GM19239 (cell line): ENCODE measurements at regions not wholly inside any gene's neighbourhood (a gene's known extent, or its start where the extent isn't known, plus 50 kb on each side); places are given as distances from the start of the nearest gene placed in this dataset.

Experiments used
- DNase-seq: peaks from one replicate; pipeline ENCODE4 v3.0.0; 2011; ENCODE audit warnings: low spot score; ENCODE audit not compliant: insufficient read length
- FAIRE-seq: peaks from 2 replicates; lab custom pipeline; 2011; peaks lifted over from hg19 to GRCh38; lab: Jason Lieb, UNC

DNA sequence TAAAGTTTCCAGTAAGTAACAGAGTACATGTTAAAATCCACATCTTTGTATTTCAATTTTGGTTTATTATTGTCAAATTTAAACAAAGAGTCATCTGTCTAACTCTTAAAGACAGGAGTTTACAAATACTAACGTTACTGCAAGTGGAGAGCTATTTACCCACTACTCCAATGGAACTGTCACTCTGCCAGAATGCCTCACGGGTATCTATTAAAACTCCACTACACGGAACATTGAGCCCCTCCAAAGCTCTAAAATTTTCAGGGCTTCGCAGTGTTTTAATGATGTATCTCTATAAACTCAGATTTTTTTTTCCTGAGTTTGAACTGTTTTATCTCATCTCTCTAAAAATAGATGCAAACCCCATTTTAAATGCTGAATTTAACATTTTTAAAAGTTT is 388.7 kb upstream of the SEMA3A start:
- no peak for DNase-seq
- FAIRE-seq = no peak

DNA sequence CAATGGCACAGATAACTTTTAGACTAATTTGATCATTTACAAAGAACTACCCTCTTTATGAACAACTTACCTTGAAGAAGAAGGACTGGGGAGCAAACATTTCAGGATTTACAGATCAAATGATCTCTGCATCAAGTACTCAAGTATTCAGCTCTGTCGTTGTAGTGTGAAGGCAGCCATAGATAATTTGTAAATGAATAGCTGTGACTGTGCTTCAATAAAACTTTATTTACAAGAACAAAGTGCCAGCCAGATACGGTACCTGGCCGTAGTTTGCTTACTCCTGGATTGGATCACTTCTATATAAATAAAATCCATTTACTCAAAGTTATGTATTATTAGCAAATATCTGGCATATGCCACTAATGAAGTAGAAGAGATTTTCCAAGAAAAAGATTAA is 388.2 kb upstream of the SEMA3A start:
- DNase-seq (no peak), FAIRE-seq (no peak)

DNA sequence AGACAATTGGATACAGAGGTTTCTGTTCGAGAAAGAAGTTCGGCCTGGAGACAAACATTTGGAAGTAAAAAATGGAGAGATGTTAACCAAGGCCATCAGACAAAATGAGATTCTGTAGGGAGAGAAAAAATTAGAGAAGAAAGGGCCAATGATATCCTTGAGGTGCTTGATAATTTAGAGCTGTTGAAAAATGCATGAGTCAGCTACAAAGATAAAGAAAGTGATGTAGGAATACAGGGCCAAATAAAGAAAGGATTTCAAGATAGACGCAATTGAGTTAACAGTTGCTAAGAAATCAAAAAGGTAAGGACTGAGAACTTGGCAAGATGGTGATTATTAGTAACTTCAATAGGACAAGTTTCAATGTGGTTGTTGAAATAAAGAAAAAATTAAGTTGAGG is 384.2 kb upstream of the SEMA3A start:
- no peak for DNase-seq
- no peak for FAIRE-seq

DNA sequence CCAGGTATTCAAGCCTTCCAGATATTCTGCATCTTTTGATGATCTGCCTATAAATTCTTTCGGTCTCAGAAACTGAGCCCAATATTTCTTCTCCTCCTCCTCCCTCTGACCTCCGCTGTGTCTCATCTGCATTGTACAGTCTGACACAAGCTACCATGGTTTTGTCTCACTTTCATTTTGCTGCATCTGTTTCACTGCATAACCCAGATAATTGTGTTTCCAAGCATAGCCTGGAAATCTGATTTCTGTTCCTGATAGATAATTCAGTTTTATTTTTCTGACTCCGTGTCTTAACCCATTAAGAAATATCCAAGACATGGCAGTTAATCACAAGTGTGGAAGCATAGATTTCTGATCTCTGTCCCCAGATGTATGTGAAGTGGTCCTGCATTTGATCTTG is 374.2 kb upstream of the SEMA3A start:
- DNase-seq (no peak), FAIRE-seq (no peak)

DNA sequence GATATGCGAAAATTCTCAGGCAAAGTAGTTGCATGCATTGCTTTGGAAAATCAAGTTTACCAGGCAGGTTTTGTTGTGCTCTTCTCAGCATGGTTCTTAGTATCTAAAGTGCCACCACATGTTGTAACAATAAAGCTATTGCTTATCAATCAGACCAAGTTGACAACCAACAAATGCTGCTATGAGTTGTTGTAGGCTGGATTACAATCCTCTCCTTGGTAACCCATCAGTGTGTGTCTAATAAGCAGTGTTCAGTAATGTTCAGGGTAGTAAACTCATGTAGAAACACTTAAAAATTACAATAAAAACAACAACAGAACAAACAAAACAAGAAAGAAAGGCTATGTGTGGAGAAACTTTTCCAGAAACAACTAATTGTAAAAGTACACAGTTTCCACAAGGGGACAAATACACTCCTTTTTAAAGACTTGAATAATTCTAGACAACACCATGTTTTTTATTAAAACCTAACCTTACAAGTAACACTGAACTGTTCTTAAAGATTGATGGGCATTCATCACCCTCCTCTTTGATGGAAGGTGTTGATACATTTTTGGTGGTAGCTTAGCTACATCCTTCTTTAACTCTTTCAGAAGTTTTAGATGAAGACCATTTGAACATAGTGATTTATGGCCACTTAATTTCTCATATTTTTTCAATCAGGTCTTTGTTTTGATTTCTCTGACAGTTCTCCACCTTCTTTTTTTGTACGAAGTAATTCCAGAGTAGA is 370.9 kb upstream of the SEMA3A start:
- DNase-seq (no peak), FAIRE-seq (no peak)

DNA sequence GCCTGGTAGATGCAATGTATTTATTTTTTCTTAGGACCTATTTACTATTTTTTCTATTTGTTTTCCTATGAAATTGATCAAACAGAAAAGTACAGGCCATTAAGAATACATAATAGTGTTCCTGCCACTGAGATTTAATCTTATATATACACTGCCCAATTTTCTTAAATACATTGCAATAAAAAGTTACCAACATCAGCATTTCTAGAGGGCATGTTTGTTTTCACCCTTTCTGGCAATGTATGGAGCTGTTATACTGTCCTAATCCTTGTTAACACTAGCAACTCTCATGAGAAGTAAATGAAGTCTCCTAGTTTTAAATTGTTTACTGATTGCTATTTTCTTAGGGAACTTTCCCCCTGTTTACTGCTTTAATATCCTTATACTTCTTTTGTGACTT is 359.1 kb upstream of the SEMA3A start:
- DNase-seq (no peak), FAIRE-seq (no peak)

DNA sequence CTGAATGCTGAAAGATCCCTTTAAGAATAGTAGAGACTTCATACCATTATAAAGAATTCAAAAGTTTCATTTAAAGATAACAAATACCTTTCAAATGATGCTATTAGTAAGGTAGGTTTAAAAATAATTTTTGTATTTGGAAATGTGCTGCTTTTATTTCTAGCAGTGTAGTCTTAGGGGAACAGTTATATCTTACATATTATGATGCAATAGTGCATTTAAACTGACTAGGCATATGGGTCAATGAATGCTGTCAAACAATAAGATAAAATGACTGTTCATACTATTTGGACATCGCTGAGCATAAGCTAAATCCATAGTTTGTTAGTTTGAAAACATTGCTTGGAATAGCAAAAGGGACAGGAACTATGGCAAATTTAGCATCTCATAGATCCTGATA is 354.8 kb upstream of the SEMA3A start:
- DNase-seq (no peak), FAIRE-seq (no peak)

DNA sequence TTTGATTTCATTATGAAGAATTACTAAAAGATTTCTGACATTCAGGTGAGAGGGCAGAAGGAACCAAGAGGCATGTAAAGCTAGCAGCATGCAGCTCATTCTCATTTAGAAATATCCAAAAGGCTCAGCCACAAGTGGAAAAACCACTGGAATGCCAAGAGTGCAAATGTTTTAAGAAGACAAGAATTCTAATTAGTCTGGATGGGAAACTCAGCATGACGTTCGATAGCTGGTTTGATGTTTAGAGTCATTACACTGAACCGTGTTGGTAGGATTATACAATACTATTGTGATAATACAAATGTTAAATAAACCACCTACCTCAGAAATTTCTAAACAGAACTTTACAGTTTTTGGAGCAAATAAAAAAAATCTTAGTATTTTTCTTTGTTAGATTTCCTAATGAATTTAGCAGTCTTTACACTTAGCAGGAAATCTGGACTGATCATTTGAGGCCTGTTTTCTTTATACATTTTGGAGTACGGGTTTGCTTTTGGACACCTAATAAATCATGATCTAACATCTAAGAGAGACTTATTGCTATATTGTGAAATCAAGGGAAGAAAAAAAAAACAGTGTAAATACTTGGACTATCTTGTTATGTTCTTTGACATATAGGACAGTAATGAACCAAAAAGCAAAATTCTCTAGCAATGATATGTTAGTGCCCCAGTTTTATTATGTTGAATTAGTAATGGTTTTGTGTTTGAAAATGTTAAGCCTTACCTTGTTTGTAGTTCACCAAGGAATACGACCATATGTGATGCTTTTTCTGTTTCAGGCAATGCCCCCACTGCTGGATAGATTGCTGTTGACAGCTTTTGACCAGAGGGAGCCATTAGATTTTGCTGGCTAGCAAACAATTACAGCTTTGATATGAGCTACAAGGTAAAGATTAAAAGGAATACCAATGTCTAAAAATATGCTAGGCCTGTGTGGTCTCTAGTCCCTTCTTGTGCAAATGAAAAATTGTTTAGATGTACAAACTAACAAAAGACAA is 354.1 kb upstream of the SEMA3A start:
- FAIRE-seq = no peak
- no peak for DNase-seq

DNA sequence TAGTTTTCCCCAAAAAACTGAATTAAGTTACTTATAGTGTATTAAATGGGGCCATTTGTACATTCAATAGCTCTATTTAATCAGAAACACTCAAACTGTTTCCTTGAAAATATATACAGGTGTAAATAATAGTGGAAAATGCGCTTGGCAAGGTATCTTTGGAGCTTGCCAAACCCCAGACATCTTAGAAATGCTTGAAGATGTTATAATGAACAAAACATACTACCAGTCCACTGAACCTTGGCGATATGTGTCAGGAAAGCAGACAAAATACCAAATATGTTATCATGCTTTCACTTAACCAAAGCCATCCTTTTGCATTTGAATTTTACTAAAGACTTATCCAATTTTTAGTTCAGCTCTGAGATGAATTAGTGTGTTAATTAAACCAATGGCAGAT is 352.7 kb upstream of the SEMA3A start:
- DNase-seq (no peak), FAIRE-seq (no peak)

DNA sequence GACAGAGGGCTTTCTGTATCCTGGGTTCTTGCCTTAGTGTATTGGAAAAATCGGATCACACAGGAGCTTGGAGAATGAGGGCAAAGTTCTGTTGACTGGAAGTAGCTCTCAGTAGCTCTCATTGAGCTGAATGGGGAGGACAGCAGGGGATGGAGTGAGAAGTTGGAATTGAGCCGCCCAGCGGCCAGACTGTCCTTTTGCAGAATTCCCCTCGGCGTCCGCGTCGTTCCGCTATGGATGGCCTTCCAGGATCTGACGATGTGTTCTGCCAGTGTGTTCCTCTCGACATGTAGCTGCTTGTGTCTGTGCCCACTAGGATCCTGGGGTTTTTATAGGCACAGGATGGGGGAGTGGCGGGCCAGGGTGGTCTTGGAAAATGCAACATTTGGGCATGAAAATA is 351.8 kb upstream of the SEMA3A start:
- no peak for FAIRE-seq
- DNase-seq = no peak

DNA sequence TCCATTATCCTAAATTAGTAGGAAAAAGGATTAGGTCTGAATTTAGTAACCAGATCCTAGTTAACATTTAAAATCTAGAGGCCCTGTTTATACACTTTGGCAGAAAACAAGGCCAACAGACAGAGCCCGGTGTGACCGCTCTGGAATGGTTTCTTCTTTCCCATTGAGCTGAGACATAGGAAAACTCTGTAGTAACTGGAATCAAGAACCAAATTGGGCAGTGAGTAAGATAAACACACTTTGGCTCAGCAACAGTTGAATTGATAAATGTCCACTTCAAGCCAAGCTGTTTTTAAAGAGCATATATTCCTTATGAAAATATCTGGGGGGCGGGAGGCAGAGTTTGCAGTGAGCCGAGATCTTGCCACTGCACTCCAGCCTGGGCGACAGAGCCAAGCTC is 343.7 kb upstream of the SEMA3A start:
- DNase-seq (no peak), FAIRE-seq (no peak)

DNA sequence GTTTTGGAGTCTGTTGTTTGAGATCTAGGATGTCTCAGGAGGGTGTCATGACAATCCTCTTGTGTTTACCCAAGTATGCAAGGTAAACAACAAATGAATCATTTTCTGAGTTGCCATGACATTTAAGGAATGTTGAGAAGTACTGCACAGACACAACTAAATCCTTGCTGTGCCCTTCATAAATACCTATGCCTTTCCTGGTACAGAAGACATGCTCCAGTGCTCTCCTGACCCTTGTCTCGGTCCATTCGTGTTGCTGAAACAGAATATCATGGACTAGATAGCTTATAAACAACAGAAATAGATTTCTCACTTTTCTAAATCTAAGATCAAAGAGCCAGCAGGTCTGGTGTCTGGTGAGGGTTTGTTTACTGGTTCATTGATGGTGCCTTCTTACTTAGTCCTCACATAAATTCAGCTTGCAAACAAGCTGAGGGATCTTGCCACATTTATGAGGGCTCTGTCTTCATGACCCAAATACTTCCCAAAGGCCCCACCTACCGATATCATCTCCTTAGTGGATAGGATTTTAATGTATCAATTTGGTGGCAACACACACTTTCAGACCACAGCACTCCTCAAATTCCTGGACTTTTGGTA is 341.8 kb upstream of the SEMA3A start:
- FAIRE-seq (no peak), DNase-seq (no peak)

DNA sequence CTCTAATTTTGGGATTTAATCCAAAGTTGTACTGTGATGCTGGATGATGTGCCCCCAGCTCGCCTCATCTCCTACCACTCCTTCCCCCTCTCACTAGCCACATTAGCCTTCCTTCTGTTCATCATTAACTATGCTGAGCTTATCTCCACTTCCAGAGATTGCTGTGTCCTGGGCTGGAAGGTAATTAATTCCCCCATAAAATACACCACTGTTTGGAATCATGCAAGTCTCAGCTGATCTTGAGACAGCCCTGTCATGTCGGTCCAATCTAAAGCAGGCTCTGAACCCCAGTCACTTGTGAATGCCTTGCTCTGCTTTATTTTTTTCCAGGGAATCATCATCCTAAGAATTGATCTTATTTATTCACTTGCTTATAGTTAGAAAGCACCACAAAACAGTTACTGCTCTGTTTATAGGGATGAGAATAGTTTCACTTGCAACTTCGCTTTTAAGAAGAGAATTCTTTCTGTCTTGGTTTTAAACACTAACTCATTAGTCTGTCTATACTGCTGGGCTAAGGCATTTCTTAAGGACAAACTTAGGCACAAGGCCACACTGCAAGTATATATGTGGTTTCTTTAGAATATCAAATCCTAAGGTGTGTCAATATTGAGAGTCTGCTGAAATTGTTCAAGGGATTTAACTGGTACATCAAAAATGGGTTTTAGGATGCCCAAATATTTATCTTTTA is 341.1 kb upstream of the SEMA3A start:
- FAIRE-seq = no peak
- DNase-seq = no peak

DNA sequence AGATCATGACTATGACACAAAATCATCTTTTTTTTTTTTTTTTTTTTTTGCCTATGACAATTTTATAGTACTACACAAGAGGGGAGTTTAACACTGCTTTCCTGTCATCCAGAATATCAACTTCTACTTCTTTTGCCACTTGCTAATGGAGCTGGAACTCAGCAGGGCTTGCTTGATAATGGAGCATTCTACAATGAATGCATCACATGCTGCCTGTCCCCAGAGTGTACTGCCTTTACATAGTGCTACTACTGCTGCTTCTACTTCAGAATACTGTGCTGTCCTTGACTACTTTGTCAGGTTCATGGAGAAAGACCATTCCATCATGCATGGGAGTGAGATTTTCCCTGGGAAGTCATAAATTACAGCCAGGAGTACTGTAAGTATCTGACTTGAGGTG is 338.6 kb upstream of the SEMA3A start:
- DNase-seq = no peak
- FAIRE-seq = no peak

DNA sequence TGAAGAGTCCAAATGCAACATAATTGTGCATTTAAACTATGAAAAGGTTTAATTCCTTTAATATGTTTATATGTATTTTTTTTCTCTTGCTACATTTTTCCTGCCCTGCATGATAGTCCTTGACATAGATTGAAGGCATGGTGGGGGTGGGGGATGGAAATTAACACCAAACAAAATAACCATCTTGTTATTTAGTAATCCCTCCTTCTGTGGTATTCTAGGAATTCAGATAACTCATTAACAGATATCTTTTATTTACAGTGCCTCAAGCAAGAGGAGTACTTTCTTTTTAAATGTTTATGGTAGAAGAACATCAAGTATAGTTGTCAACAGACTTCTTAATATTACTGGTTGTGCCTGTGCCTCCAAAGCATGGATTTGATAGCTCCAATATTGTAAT is 337.6 kb upstream of the SEMA3A start:
- no peak for FAIRE-seq
- DNase-seq = no peak

DNA sequence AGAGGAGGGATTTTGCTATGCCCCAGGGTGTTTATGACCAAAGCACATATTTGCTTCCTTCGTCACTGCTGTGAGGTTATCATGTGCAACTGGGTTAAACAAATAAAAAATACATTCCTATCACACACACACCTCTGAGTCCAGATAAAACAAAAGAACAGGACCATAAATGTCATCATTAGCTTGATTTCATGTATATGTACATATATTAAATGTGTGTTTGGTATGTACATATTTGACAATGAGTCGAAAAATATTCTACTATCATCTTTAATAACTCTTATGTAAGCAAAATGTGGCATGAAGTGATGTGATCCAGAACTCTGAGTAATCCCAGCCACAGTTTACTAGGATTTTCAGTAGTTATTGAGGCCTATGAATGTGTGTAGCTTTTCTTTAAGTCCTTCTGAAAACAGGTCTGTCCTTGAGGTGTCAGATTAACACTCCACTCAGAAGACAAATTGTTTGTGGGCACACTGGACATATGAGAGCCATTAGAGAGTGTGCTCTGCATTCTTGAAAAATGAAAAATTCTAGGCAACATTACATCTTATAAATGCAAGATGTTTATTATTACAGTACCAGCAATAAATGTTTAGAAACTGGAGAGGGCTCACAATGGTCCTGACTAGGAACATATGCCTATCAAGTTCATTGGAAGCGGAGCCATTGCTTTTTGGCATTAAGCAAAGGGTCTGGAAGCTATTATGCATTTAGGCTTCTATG is 335.1 kb upstream of the SEMA3A start:
- FAIRE-seq (no peak), DNase-seq (no peak)

DNA sequence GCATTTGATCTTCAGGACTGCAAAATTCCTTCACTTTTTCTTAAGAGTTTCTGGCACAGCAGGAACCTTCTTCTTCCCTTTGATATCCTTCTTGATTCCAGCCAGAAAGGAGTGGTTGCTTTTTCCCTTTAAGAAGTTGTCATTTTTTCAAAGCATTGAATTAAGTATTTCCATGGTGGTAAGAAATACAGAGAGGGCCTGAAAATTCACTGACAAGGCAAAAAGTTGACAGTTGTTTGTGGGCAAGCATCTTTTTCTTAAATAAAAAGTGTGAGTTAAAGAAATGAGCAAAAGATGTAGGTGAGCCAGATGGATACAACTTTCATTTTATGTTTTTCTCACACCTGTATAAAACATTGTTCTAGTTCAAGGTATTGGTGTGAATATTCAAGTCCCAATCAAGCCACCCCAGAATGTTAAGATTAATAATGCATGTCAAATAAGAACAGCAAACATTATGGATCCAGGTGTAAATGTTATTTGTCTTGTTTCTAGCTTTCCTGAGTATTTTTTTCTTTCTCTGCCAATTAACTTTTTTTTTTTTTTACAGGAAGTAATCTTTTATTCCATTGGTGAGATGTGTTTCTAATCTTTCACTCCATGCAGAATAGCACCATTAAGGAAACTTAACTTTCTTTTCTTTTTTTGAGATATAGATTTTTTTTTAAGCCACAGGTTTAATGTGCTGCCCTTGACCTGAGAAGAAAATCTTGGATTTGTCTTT is 334.3 kb upstream of the SEMA3A start:
- DNase-seq = no peak

DNA sequence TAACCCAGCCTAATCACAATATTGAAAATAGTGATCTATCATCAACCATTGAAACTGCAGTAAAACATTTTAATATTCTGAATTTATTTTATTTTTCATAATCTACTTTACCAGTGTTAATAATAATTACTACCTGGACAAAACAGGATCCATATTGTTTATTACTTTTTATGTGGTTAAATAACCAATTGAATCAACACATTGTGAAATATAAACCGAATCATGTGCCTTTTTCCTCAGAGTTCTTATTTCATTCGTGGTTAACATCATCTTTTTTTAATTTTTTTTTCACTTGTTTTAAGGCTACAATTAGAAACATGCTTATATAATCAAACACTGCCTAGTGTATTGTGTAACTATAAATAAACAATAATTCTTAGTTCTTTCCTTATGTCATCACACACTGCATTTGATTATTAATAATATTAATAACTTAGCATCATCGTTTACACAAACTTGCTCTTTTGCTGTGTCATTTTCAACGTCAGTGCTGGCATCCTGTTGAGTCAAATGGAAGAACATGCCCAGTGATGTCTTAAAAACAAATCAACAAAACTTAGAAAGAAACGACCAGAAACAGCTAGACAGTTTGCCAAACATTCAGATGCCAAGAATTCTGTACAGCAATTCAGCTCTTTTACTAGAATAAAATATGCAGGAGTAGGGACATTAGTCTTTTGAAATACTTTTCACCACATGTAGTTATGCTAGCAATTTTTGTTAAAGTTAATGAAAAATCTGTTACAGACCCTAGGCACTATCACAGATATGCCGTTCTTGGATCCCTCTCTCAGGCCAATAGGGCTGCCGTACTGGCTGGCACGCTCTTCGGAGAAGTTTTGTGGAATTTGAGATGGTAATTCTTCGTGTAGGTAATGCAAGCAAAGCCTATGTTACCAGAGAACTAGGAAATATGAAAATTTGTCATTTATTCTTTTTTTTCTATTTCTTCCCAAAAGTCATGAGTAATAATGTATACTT is 330.4 kb upstream of the SEMA3A start:
- DNase-seq = no peak
- FAIRE-seq = no peak

More for the DNA sequence above, 334.3 kb upstream of the SEMA3A start:
- no peak for FAIRE-seq
